HG03196 (cell line): ENCODE measurements at regions not wholly inside any gene's neighbourhood (a gene's known extent, or its start where the extent isn't known, plus 50 kb on each side); places are given as distances from the start of the nearest gene placed in this dataset.

Experiments used
- ATAC-seq: cut with Tn5 transposase; IDR thresholded peaks from one replicate; pipeline ENCODE4 v1.9.1; 2021; ENCODE audit not compliant: unreplicated experiment

DNA sequence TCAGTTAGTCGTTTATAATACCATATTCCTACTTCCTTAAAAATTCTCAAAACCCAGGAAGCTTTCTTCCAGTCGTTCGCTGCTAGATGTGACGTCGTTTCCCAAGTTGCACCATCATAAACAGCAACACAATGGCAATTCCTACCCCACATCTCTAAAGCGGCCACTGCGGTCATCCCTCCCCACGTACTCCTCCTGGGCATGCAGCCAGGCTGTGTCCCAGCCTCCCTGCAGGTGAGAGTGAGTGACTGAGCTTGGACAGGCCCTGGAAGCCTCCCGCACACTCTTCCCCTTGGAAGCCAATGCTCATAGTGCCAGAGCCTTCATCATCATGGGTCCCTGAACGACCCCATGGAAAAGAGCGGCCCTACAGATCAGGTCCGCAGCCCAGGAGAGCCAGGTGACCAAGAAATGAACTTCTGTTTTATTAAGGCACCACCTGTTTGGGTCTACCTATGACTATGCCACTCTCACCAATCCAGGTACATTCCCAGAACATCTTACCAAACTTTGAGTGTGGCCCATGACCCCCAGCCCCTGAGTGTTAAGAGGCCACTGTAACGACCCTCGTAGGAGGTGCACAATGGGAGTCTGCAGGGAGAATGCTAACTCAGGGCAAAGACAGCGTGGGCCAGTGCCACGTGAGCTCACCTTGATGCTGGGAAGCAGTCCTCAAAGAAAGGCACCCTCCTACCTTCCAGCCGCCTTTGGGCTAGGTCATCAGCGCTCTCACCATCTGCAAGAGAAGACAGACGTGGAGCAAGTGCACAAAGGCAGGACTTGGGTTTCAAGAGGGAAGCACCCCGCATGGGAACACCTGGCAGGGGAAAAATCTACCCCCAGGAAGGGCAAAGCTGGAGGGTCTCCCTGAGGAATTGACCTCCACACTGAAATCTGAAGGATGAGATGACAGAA, 74.7 kb upstream of the RAB6C start:
- ATAC-seq: no peak

DNA sequence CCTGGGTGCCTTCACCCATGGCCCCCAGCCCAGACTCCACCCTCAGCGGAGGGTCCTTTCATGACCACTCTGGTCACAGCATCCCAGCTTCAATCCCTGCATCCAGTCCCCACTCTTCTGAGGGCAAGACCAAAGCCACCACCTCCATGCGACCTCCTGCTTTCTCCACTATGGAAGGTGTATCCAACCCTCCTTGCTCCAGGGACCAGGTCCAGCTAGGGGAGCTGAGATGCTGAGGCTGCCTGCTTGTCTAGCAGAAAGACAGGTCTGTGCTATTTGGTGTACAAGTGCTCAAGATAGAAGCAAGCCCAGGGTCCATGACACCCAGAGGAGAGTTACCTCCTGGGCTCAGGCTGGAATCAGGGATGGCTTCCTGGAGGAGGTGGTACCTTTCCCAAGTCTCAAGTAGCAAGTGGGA, 73.8 kb upstream of the RAB6C start:
- ATAC-seq: no peak

DNA sequence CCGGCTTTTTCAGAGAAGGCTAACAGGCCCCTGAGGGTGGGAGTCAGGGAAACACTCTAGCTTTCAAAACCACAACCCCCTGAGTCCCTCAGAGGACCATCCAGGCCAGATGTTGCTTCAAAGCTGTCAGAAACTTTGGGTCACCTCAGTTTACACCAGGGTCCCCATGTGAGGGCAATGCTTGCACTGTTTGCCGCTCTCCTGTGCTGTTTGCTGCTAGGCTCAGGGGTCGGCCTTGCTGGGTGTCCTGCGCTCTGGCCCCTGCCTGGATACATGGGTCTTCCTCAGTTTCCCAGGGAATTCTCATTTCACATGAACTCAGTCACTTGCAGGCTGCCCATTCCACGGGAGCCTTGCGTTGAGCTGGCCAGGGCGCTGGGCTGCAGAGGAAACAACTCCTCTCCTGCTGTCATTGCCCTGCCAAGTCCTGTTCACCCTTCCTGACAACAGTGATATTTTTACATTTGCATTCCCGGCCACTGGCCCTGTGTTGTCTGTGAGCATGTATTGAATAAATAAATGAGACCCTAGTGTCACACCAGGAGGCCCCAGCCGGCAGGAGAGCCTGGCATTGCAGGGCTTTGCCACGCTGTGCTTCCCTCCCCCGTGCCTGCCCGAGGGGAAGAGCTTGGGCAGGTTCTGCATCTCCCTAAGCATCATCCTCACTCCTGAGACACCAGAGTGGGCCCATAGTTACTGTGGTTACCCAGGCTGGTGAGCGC, 73.2 kb upstream of the RAB6C start:
- ATAC-seq: no peak

GRCh38 chr2:129906861-129907235, 72.6 kb upstream of the RAB6C start:
- ATAC-seq: no peak

DNA sequence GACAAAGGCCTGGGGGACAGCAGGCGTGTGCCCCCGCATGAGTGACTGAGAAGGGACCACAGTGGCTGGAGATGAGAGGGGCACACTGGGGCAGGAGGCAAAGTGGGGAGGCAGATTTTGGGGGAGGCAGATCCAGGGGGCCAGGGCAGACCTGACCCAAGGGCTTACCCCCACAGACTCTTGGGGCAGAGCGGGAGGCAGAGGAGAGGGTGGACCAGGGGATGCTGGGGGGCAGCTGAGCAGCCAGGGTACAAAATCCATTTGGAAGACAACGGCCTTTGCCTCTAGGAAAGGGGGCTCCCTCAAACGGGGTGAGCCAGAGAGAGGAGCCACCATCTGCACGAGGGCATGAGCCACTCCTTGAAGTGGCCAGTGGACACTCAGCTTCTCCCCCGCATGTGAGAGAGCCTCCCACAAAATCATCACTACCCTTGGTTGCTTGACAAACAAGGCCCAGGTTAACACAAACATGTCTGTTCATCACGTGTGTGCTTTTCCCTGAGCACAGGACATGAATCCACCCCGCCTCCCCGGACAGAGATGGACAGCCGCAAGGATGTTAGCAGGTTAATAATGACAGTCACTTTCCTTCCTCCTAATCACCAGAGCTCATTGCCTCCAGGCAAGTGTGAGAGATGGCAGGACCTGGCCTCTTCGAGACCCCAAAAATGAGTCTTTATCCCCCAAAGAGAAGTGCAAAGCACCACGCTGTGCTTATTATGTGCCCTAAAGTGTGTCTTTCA, 72.0 kb upstream of the RAB6C start:
- no peak for ATAC-seq

DNA sequence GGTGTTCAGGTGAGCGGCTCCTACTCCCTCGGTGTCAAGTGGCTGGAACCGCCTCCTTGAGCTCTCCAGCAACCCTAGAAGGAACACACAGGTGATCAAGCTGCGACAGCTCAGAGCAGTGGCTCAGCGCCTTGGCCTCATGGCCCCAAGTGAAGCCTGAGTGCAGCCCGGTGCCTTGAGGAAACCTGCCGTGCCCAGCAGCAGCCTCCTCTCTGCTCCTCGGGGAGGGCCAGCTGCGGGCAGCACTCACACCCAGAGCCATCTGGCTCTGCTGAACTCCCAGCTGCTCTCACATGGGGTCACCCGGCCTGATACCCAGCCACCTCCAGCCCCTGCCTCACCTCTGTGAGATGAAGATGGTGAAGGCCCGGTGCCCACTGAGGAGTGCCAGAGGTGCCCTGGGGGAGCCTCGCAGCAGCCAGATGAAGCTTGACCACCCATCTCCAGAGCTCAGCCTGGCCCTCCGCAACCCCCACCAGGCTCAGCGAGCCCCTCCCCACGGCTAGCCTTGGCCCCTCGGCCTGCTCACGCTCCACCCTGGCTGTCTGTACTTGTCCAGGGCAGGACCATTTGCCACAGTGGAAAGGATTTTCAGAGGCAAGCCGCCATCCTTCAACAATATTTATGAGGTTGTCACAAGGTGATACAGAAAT, 70.6 kb upstream of the RAB6C start:
- ATAC-seq: no peak

- ATAC-seq: no peak
Observed at GRCh38 chr2:129909651-129910418, 69.6 kb upstream of the RAB6C start.

DNA sequence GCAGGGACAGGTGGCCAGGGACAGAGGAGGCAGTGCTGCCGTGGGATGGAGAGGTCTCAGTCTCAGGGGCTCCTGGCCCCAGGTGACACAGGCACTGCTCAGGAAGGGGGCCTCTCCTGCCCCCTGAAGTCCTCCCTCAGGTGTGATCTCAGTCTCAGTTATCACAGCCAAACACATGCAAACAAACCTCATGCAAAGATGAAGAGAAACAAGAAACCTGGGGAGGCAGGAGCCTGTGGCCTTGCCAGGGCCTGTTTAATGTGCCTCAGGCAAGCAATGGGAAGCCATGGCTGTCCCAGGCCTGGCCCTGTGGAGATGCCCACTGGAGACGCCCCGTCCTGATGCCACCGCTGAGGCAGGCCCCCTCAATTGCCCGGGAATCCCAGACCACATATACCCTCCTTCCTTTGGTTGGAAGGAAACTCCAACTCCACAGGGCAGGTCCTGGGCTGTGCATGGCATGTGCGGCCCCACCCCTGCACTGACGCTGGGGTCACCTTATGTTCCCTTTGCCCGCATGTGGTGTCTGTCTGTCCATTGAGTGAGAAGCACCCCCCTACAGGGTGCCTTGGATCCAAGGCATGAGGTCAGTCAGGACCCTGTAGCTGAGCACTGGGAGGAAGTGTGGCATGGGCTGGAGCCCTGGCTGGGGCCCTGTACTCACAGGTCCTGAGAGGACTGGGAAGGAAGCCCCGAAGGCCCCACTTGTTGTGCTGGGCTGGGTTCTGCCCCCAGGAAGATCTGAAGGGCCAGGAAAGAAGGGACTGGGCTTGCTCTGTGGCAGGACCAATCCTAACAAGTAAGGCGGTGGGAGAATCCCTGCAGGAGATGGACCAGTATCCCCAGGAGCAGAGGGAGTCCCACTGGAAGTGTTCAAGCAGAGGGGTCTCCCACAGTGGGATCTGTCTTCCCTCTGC, 68.8 kb upstream of the RAB6C start:
- ATAC-seq: no peak

- no peak for ATAC-seq
Observed at GRCh38 chr2:129911363-129912065, 68.0 kb upstream of the RAB6C start.

DNA sequence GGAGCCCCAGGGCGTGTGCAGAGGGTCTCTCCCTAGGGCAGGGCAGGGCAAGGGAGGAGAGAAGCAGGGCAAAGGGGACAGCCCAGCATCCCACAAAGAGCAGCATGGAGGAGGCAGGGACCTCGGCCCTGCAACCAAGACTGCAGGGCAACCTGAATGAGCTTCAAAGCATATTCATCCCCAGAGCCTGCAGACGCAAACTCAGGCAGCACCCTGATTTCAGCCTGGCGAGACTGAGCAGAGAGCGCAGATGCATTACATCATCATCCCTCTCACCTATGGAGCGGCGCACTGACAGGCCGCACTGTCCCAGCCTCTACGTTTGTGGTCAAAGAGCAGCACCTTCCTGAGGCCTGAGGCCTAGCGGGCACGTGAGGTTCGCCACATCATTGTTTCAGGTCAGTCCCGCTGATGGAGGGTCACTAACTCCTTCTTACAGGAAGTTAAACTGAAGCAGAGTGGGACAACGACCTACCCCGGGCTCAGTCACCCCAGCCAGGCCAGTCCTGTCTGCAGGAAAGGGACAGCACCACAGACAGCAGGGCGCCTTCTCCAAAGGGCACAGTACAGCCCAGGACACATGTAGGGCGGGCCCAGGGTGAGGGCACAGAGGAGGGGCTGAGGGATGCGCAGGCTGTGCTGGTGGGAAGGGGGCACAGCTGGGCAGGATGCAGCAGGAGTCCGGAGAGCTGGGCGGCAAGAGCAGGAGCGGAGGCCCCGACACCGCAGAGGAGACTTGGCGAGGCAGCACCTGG, 67.2 kb upstream of the RAB6C start:
- no peak for ATAC-seq

DNA sequence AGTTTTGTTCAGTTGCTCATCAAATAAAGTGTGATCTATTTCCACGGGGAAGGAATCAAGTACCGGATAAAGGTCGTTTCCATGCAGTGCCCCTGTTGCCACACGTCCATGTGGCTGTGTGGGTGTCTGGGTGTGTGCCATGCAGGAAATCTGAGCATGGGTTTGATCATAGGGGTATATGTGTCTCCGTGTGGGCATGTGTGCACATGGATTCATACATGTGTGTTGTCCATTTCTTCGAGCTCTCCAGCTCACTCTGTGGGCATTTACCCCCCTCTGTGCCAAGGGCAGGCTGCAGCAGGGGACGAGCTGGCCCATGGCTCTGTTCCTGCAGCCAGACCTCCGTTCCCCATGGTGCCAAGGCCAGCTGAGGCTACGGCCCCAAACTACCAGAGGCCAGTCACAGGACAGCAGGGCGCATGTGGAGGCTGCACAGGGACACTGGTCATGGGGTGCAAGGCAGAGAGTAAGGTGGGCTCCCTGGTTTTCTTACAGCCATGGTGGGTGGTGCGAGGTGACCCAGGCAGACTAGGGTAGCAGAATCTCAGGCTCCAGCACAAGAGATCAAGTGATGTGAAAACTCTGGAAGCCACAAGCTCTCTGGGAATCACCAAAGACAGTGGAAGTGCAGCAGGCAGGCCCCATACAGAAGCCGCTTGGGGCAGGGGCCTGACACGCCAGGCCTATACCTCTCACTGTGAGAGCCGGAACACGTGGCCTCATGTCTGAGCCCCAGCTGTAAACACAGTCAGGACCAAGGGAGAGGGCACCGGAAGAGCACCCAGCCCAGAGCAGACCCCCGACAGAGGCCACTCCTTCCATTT, 66.4 kb upstream of the RAB6C start:
- no peak for ATAC-seq

GRCh38 chr2:129913695-129914495, 65.6 kb upstream of the RAB6C start:
- ATAC-seq: no peak

DNA sequence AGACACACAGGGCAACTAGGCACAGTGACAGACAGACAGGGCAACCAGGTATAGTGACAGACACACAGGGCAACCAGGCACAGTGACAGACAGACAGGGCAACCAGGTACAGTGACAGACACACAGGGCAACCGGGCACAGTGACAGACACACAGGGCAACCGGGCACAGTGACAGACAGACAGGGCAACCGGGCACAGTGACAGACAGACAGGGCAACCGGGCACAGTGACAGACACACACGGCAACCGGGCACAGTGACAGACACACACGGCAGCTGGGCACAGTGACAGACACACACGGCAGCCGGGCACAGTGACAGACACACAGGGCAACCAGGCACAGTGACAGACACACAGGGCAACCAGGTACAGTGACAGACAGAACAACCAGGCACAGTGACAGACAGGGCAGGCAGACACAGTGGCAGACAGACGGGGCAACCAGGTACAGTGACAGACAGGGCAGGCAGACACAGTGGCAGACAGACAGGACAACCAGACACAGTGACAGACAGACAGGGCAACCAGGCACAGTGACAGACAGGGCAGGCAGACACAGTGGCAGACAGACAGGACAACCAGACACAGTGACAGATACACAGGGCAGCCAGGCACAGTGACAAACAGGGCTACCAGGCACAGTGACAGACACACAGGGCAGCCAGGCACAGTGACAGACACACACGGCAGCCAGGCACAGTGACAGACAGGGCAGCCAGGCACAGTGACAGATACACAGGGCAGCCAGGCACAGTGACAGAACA, 64.7 kb upstream of the RAB6C start:
- no peak for ATAC-seq

- no peak for ATAC-seq
Observed at GRCh38 chr2:129915303-129915840, 64.1 kb upstream of the RAB6C start.

- no peak for ATAC-seq
Observed at GRCh38 chr2:129918604-129919003, 60.9 kb upstream of the RAB6C start.
